Heart left ventricle (tissue), 13 donors: ENCODE measurements at regions not wholly inside any gene's neighbourhood (a gene's known extent, or its start where the extent isn't known, plus 50 kb on each side); places are given as distances from the start of the nearest gene placed in this dataset.

Experiments
- CTCF ChIP-seq, 12 donors: fragments of 200-600 bp; sonication (generic) in 4 of 12; IDR thresholded peaks; one replicate each; pipeline versions ENCODE4 v1.5.0 to v1.8.0; 2018 to 2022; ENCODE audit warnings: antibody characterized with exemption in 12 of 12, mild to moderate bottlenecking in 5 of 12
- POLR2A ChIP-seq, 2 donors: fragments of 450-650 bp; IDR thresholded peaks; one replicate each; pipeline ENCODE4 v1.6.1; 2017; ENCODE audit warnings: antibody characterized with exemption in 2 of 2, mild to moderate bottlenecking in 2 of 2, moderate library complexity in 2 of 2
- donor health status: ischemic (EF 13 %, LVEDD 7.1; RV severe dilation, severe dysfunction).
- donor health status: DM: no; HTN: yes; CAD: no.
- donor health status: DM: no; HTN: no; CAD: no.
- donor health status: ischemic (EF 25% LVEDD 6.9; RV normal size, moderate dysfunction).
- donor health status: ischemic (EF 25% LVEDD 5.7; RV mildly dilated, moderate dysfunction).
- donor health status: ischemic (EF 35%, LVEDD 5.7; RV mildly dilated, moderate dysfunction).
- donor health status: nonischemic (EF 11% LVEDD 7.7; RV severe dilation, severe dysfunction).
- donor health status: DM: yes; HTN: yes; CAD: no.
- donor health status: PGD.
- donor health status: ischemic (EF 29% LVEDD 5.4; RV normal size, mild dysfunction).
- donor health status: nonischemic (EF 23%, LVEDD 6.1; RV moderate dilation, normal function).

GRCh38 chr19:30626626-30626966, 254.4 kb downstream of the ZNF536 start:
- no peak for TF ChIP-seq CTCF (IDR thresholded peaks at IDR 0.05)
- no peak for TF ChIP-seq POLR2A (IDR thresholded peaks at IDR 0.05)
